GM08714 (cell line): ENCODE measurements at regions not wholly inside any gene's neighbourhood (a gene's known extent, or its start where the extent isn't known, plus 50 kb on each side); places are given as distances from the start of the nearest gene placed in this dataset.
"Not testable (repeated sequence)": the region's sequence is repeated elsewhere in the genome, so short reads cannot be mapped to it uniquely, and the experiment has no call there.

Experiments
- H3K4me3 ChIP-seq: fragments of 200-500 bp; sonication (Bioruptor generic); 2 replicates; pipeline ENCODE4 v1.5.1; 2014; ENCODE audit warnings: mild to moderate bottlenecking, low read length, inconsistent platforms
- ZNF274 ChIP-seq: IDR thresholded peaks from 2 replicates; pipeline ENCODE4 v1.6.1; 2012; ENCODE audit warnings: mild to moderate bottlenecking, low read depth, low read length

- no peak for TF ChIP-seq ZNF274
These were observed 187.9 kb upstream of the IL15 start for GRCh38 chr4:141448490-141448889.

GRCh38 chr4:141449927-141450326 lies 186.5 kb upstream of the IL15 start:
- H3K4me3 ChIP-seq = no peak overlapping the region
- no peak for TF ChIP-seq ZNF274

More at GRCh38 chr4:141448490-141448889, 187.9 kb upstream of the IL15 start:
- no peak overlapping the region for H3K4me3 ChIP-seq

- H3K4me3 ChIP-seq = no peak overlapping the region
- no peak for TF ChIP-seq ZNF274
These were observed 180.7 kb upstream of the IL15 start for GRCh38 chr4:141455651-141456050.

GRCh38 chr4:141457653-141458052 lies 178.7 kb upstream of the IL15 start:
- TF ChIP-seq ZNF274 = no peak
- H3K4me3 ChIP-seq = no peak overlapping the region

DNA sequence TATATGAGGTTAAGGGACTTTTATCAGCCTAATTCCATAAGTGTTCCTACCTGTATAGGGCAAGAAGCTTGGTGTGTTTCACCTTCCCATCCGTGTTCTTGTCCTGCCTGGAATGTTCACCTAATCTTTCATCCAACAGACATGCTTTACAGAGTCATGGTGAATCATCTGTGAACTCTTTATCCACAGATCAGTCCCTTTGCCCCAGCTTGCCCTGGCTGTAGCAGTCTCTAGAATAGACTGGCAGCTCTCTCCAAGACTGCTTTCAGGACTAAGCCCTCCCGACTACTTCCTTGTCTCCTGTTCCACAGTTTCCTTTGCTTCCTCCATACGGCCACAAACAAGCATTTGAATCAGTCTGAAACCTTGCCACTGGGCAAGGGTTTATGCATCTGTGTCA lies 177.9 kb upstream of the IL15 start:
- no peak for TF ChIP-seq ZNF274
- H3K4me3 ChIP-seq = no peak overlapping the region

- no peak for TF ChIP-seq ZNF274
- no peak overlapping the region for H3K4me3 ChIP-seq
These were observed 177.4 kb upstream of the IL15 start for GRCh38 chr4:141459020-141459419.

DNA sequence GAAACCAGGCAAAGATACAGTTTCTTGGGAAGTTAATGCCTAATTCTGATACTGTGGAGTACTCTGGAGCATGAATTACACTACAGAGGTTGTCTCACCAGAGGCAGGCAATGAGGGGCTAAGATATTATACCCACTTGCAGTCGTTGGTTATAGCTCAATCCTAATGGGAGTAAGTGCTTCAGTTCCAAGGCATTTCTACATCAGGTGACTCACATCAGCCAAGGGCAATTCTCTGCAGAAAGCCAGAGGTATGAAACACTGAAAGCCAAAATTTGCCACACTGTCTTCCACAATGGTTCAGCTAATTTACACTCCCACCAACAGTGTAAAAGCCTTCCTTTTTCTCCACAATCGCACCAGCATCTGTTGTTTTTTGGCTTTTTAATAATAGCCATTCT lies 174.0 kb upstream of the IL15 start:
- H3K4me3 ChIP-seq = no peak overlapping the region
- no peak for TF ChIP-seq ZNF274

DNA sequence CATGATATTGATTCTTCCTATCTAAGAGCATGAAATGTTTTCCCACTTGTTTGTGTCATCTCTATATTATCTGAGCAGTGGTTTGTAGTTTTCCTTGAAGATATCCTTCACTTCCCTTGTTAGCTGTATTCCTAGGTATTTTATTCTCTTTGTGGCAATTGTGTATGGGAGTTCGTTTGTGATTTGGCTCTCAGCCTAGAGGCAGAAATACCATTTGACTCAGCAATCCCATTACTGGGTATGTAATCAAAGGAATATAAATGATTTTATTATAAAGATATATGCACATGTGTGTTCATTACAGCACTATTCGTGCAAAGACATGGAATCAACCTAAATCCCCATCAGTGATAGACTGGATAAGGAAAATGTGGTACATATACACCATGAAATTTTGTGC lies 172.7 kb upstream of the IL15 start:
- no peak for TF ChIP-seq ZNF274
- H3K4me3 ChIP-seq = no peak overlapping the region

GRCh38 chr4:141464366-141464765 lies 172.0 kb upstream of the IL15 start:
- no peak for TF ChIP-seq ZNF274

GRCh38 chr4:141465171-141465570 lies 171.2 kb upstream of the IL15 start:
- no peak for TF ChIP-seq ZNF274
- no peak overlapping the region for H3K4me3 ChIP-seq

More at GRCh38 chr4:141464366-141464765, 172.0 kb upstream of the IL15 start:
- no peak overlapping the region for H3K4me3 ChIP-seq

GRCh38 chr4:141467225-141467624 lies 169.2 kb upstream of the IL15 start:
- no peak for TF ChIP-seq ZNF274

DNA sequence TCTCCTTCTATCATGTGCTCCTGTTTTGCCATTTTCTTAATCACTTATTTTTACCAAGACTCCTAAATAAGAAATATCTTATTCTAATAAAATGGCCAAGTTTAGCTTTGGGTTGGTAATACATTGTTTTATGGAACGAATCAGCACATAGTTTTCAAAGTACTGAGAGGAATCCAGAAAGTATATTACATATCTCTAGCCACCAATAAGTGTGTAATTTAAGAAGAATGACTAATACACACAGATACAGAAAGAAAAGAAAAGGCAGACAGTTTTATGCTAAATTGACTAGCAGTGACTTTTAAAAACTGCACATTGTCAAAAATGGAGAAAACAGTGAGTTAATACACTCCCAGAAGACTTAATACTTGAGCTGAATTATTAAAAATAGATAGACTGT lies 167.0 kb upstream of the IL15 start:
- no peak overlapping the region for H3K4me3 ChIP-seq
- no peak for TF ChIP-seq ZNF274

More at GRCh38 chr4:141467225-141467624, 169.2 kb upstream of the IL15 start:
- no peak overlapping the region for H3K4me3 ChIP-seq

GRCh38 chr4:141473026-141473540 lies 163.3 kb upstream of the IL15 start:
- no peak for TF ChIP-seq ZNF274
- H3K4me3 ChIP-seq = no peak overlapping the region

GRCh38 chr4:141473952-141474351 lies 162.4 kb upstream of the IL15 start:
- TF ChIP-seq ZNF274 = no peak
- no peak overlapping the region for H3K4me3 ChIP-seq

- H3K4me3 ChIP-seq = no peak overlapping the region
- no peak for TF ChIP-seq ZNF274
These were observed 155.4 kb upstream of the IL15 start for GRCh38 chr4:141480950-141481349.

DNA sequence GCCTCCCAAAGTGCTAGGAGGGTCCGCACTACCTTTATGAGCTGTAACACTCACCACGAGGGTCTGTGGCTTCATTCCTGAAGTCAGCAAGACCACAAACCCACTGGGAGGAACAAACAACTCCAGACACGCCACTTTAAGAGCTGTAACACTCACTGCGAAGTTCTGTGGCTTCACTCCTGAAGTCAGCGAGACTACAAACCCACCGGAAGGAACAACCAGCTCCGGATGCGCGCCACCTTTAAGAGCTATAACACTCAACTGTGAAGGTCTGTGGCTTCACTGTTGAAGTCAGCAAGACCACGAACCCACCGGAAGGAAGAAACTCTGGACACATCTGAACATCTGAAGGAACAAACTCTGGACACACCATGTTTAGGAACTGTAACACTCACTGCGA lies 152.1 kb upstream of the IL15 start:
- not testable (repeated sequence) for H3K4me3 ChIP-seq
